GM19438 (cell line): ENCODE measurements at regions not wholly inside any gene's neighbourhood (a gene's known extent, or its start where the extent isn't known, plus 50 kb on each side); places are given as distances from the start of the nearest gene placed in this dataset.

Experiments used
- ATAC-seq: cut with Tn5 transposase; IDR thresholded peaks from one replicate; pipeline ENCODE4 v1.9.1; 2021; ENCODE audit warnings: low read depth; ENCODE audit not compliant: unreplicated experiment

DNA sequence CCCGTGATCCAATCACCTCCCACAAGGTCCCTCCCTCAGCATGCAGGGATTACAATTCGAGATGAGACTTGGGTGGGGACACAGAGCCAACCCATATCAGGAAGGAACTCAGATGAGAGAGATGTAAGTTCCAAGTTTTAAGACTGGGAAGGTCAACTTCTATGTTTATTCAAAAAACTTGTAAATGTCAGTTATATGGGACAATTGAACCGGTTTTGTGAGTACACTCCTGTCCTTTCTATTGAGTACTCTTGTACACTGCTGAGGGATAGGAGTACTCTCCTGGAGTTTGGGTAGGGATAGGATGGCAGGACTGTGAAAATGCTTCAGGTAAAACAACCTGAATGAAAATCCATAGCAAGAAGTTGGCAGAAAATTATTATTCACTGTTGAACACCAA is 239.1 kb downstream of the ZNF674 start:
- ATAC-seq: no peak

DNA sequence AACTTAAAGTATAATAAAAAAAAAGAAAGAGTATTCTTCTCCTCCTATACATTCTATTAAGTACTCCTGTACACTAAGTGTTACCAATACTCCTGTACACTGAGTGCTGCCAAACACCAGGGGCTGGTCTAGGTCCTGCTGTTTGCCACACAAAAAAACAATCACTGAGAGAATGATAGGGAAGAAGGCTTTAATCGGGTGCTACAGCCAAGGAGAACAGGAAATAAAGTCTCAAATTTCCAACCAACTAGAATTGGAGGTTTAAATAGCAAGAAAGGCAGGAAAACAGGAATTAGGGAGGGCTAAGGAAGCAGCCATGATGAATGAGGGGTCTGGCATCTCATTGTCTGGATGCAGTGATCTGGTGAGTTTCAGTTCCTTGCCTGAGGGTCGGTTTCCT is 239.8 kb downstream of the ZNF674 start:
- no peak for ATAC-seq

DNA sequence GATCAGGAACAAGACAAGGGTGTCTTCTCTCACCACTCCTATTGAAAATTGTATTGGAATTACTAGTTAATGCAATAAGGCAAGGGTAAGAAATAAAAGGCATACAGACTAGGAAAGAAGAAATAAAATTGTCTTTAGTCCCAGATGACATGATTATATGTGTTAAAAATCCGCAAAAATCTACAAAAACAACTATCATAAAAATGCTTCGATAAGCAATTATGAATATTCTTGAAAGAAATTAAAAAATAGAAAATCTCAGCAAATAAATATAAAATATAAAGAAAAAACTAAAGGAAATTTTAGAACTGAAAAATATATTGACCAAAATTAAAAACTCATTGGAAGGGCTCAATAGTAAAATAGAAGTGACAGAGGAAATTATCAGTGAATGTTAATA is 243.3 kb downstream of the ZNF674 start:
- no peak for ATAC-seq

DNA sequence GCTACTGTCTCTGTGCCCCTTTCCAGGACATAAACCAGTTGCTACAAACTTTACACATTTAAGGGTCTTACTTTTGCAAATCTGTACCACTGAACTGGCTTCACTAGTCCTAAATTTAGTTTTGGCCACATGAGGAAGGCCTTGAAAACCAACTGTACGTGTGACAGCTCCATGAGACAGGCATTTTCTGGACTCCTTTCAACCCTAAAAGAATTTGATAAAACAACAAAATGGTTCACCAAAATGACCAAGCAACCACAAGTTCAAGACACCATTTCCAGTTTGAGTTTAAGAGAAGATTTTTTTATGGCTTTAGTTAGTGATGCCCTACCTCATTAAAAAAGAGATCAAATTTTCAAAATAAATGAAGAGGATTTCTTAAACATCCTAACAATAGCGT is 246.4 kb downstream of the ZNF674 start:
- ATAC-seq: no peak

DNA sequence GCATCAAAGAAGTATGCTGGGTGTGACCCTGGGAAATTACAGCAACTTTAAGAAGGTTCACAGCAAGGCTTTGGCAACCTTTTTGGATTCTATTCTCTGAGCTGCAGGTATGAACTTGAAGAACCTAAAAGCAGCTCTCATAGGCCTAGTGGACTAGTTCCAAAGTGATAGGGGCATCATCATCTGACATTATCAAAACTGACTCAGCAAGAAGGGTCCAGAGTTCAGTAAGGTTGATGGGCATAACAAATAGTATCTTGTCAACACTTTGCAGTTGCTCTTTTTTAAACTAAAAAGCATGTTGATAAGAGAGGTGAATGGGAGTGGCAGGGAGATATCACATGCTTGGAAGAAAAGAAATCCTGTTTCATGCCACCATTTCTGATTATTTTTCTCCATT is 249.3 kb downstream of the ZNF674 start:
- no peak for ATAC-seq

DNA sequence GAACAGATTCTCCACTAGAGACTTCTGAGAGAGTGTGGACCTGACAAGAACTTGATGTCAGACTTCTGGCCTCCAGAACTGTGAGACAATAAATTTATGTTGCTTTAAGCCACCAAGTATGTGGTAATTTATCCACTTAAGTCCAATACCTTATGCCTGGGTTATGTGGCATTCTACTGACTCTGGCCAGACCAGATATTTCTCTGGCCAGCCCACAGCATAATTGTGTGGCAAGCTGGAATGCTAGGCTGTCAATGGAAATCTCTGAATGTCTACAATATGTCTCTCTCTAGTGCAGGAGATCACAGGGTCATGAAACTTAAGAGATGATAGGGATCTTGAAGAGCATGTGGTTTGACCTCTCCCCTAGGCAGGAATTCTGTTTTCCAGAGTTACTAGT is 251.0 kb downstream of the ZNF674 start:
- ATAC-seq: no peak

DNA sequence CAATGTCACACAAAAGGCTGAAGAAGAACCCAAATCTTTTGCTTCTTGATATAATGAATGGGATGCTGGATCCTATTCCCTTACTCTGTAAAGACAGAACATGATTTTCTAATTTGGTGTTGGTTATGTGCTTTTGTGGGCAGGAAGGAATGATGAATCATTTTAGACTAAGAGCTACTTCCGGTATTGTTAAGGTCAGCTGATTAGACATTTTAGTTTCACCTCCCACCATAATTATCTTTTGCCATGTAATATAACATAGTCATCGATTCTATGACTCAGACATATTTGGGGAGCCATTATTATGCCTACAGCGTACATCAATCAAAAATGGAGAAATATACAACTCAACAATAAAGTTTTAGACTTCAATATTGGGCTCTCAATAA is 265.3 kb downstream of the ZNF674 start:
- ATAC-seq: no peak

DNA sequence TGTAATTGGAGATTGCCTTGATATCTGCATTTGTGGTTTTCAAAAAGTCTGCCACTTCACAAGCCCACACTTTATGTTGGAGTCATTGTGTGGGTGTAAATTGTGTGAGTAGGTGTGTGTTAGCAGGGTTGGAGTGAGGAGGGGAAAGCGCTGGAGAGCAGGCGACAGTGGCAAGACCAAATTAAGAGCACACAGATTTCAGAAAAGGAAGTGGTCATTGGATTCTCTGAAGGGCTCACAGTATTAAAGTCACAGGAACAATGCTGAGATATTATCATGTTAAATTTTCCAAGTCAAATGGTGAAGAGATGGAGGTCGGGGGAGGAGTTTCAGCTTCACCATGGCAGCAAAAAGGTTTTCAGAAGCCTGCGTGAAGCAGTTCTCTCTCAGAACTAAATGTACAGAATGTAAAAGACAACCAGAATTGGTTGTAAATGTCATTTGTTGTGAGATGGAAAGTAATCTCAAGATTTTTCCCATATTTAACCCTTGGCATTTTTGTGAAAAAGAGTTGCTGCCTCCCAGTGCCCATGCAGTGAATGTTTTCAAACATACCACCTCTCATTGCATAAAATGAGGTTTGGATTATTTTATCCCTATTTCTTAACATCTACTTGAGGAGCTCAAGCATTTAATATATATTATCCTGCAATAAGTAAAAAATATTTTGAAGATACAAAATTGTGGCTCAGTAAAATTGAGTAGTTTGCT is 265.9 kb downstream of the ZNF674 start:
- no peak for ATAC-seq

DNA sequence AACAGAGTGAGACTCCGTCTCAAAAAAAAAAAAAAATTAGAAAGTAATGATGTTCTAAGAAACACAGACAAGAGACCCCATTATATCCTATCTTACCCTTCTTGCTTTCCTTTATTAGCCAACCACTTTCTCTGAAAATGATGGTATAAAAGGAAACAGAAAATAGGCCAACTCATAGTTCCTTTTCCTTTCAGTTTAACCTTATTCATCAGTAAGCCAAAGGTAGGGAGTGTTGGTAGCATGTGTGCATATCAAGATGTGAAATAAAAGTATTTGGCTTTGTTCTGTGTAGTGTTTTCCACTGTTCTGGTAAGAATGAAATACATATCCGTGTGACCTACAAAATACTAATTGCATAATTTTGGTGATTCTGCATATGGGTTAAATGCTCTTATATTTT is 266.6 kb downstream of the ZNF674 start:
- no peak for ATAC-seq

DNA sequence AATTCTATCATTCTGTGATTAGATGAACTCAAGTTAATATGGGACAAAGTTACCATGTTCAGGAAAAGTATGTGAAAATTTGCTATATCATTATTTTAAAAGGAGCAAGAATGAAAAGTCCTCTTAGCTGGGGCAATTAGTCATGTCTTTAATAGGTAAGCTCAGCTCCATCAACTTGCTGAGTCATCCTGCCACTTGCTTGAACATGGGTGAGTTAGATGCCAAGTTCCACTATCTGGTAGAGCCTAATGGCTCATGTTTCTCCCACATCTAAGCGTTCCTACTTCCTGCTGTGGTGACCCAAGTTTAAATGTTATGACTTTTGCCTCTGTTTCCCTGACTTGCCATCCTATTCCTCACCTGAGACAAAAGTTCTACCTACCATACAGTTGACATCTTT is 276.8 kb downstream of the ZNF674 start:
- no peak for ATAC-seq

DNA sequence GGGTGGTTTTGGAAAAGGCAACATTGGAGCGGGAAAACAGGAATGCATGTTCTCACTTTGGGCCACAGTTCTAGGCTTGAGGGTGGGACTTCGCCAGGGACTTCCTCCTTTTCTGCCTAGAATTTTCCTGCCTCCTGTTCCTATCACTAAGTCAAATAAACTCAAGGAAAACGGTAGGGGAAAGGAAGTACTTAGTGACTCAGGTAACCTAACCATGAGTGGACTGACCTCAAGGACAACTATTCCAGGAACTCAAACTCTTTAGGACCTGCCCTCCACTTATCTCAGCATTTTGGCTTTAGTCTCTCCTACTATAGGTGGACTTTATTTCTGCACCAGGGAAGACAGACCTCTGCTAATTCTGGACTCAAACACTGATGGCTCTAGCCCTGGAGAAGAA is 281.7 kb downstream of the ZNF674 start:
- ATAC-seq: no peak

DNA sequence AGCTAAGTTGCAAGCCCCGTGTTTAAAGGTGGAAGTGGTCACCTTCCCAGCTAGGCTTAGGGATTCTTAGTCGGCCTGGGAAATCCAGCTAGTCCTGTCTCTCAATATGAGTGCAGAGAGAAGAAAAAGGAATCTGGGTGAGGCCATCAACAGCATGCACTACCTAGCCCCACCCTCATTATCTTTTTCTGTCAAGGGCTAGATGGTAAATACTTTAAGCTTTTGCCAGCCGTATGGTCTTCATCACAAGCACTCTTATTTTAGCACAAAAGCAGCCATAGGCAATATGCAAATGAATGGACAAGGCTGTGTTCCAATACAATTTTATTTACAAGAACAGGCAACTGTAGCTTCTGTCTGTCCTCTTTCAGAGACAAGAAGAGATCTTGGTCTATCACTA is 282.9 kb downstream of the ZNF674 start:
- ATAC-seq: no peak

DNA sequence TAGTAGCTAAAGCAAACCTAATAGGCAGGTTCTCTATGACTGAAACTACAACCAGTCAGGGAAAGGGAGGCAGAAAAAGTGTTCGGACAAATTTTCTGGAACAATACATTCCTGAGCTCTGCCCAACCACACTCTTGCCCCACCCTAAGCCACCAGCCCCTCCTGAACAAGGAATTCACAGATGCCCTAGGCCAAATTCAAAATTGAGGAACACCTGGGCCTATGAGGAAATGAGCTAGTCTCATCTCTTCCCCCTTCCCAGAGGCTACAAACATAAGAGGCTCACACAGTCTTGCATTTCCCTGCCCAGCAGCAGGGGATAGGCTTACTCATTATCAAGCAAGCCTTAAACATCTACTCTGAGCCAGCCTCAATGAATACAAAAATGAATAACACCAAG is 284.7 kb downstream of the ZNF674 start:
- no peak for ATAC-seq

DNA sequence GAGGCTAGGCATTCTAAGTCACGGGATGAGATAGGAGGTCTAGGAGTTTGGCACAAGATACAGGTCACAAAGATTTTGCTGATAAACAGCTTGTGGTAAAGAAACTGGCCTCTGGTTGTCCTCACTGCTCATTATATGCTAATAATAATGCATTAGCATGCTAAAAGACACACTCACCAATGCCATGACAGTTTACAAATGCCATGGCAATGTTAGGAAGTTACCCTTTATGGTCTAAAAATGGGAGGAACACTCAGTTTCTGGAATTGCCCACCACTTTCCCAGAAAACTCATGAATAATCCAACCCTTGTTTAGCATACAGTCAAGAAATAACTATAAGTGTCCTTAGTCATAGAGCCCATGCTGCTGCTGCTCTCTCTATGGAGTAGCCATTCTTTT is 286.9 kb downstream of the ZNF674 start:
- ATAC-seq: no peak

DNA sequence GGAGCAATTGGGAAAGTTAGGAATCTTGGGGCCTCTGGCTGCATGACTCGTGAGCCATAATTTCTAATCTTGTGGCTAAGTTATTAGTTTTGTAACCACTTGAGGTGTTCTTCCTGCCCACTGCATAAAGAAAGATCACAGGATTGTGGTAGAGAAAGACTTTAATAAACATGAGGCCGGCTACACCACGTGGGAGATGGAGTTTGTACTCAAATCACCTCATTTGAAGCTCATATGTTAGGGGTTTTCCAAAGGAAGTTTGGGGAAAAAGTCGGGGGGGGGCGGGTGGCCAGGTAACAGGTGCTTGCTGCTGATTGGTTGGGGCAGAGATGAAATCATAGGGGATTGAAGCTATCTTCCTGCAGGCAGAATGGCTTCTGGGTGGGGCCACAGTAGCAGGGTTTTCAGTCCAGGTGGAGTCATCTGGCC is 287.8 kb downstream of the ZNF674 start:
- ATAC-seq: no peak

DNA sequence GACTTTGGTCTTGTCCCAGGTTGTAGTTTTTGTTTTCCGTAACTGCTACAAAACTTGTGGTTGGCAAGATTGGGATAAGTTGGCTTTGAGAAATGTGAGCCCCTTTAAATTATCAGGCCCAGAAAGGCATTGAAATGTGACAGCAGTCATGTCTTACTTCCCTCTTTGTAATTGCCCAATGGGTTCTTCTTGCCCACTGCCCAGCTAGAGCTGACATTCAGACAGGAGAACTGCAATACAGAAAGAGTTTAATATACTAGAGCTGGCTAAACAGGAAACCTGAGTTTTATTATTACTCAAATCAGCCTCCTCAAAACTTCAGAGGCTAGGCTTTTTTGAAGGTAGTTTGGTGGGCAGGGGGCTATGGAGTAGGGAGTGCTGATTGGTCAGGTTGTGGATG is 288.3 kb downstream of the ZNF674 start:
- no peak for ATAC-seq

DNA sequence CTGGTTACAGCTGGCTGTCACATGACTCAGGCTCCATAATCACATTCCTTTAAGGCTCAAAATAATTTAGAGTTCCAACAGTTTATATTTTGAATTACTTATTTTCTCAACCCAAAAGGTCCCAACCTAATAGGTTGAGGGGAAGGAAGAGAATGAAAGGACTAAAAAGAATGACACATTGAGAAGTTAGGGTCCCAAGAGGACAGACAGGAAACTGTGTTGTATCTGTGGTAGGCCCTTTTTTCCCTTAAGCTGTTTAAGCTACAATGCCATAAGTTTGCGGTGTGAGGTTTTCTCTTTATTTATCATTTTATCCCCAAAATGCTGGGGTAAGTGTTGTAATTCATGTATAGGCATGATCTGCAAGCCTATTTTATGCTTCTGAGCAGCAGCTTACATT is 290.2 kb downstream of the ZNF674 start:
- no peak for ATAC-seq

DNA sequence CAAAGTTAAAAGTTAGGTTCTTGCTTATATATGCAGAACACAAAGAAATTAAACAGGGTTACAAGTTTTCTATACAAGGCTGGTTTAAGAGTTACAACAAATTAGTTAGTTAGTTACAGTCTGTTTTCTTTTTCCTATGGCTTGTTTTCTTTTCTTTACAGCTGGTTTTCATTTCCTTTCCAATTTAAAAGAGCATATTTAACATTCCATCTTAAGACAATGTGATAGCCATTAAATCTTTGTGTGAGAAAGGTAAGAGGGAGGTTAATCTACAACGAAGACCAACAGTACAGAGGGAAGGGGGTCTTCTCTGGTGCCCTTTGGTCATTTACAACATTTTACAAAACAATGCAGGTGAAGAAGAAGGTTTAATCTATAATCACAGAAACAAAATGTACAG is 290.6 kb downstream of the ZNF674 start:
- ATAC-seq: no peak

DNA sequence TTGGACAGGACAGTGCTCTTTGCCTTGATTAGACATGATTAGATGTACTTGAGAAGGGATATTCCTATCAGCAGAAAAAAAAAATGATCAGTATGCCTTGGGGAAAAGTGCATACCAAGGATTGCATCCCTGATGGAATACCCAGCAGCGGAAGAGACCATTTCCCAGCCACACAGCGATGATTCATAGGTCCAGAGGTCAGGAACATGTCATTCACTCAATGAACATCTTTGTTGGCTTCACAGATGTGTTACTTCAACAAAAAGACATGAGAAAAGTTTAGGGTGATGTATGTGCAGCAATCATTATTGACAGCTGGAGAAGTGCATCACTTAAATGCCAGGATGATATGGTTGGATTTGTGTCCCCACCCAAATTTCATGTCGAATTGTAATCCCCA is 293.5 kb downstream of the ZNF674 start:
- ATAC-seq: no peak

DNA sequence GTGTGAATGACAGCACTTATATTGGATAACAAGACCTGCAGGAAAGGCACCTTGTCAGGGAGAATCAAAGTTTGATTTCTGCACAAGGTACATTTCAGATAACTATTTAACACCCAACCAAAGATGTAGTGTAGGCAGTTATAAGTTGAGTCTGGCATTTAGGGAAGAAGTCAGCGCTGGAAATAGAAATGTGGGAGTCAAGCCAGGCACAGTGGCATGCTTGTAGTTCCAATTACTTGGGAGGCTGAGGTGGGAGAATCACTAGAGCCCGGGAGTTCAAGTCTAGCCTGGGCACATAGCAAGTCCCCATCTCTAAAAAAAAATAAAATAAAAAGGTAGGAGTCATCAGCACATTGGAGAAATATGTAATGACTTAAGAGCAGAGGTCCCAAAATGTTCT is 295.1 kb downstream of the ZNF674 start:
- ATAC-seq: no peak

DNA sequence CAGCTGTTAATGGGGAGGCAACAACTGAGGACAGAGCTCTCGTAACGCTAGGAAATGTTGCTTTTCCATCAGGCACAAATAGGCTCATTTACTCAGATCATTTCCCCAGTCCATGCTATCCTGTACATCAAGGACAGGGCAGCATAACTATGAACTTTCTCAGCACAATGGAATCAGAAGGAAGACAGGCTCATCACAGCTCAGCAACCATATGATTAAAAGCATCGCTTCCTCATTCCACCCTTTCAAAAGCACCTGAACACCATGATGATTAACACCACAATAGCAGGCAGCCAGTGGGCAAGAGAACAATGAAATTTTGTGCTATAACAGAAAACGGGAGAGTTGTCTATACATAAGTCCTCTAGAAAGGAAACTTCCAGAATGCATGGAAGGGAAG is 297.8 kb downstream of the ZNF674 start:
- ATAC-seq: no peak

DNA sequence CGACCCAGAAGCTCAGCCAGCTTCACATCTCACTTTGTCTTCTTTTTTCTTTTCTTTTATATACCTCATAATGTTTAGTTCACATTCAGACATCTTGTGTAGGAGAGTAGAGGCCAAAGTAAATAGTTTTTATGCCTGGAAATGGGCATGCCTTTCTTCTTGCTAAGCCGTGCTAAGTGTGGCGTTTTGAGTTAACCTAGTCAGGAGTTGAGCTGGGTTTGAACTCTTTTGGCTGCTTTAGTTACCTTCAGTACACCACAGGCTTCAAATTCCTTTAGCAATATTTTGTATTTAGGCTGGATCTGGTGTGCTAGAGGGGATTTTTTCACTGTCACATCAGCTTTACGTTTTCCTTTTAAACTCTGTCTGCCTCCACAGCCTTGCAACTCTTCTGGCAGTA is 300.8 kb downstream of the ZNF674 start:
- ATAC-seq: no peak

DNA sequence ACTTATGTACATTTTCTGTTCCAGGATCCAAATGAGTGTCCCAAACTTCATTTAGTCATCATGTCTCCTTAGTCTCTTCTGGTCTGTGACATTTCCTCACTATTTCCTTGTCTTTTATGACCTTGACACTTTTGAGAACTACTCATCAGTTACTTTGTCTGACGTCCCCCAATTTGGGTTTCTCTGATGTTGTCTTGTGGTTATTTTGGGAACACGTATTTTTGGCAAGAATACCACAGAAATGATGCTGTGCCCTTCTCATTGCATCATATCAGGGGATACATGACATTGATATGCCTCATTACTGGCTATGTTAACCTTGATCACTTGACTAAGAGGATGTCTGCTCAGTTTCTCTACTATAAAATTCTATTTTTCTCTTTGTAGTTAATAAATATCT is 308.8 kb downstream of the ZNF674 start:
- ATAC-seq: no peak
